Endothelial cell (in vitro differentiated cells): ENCODE measurements at regions not wholly inside any gene's neighbourhood (a gene's known extent, or its start where the extent isn't known, plus 50 kb on each side); places are given as distances from the start of the nearest gene placed in this dataset.

Experiments
- DNase-seq: peaks from one replicate; pipeline ENCODE4 v3.0.0; 2021; ENCODE audit warnings: low spot score
- H3K27ac Mint-ChIP-seq: one replicate; pipeline ENCODE4 v1.8.0; 2021; ENCODE audit warnings: mixed read lengths, inconsistent platforms; ENCODE audit not compliant: unreplicated experiment
- H3K27me3 Mint-ChIP-seq: one replicate; pipeline ENCODE4 v1.8.0; 2021; ENCODE audit warnings: mild to moderate bottlenecking, moderate library complexity, mixed read lengths, inconsistent platforms; ENCODE audit not compliant: unreplicated experiment
- H3K36me3 Mint-ChIP-seq: one replicate; pipeline ENCODE4 v1.8.0; 2021; ENCODE audit warnings: mild to moderate bottlenecking, low read depth, mixed read lengths, inconsistent platforms; ENCODE audit not compliant: unreplicated experiment
- H3K4me1 Mint-ChIP-seq: one replicate; pipeline ENCODE4 v1.8.0; 2021; ENCODE audit warnings: mild to moderate bottlenecking, mixed read lengths, inconsistent platforms; ENCODE audit not compliant: unreplicated experiment
- H3K4me3 Mint-ChIP-seq: one replicate; pipeline ENCODE4 v1.8.0; 2021; ENCODE audit warnings: mild to moderate bottlenecking, mixed read lengths, inconsistent platforms; ENCODE audit not compliant: unreplicated experiment
- H3K9me3 Mint-ChIP-seq: one replicate; pipeline ENCODE4 v1.8.0; 2021; ENCODE audit warnings: mixed read lengths, inconsistent platforms; ENCODE audit not compliant: unreplicated experiment
- TF ChIP-seq, protein P1 (sequence below): fragments of 200-600 bp; sonication (generic); IDR thresholded peaks from one replicate; pipeline ENCODE4 v1.5.0; 2021; ENCODE audit warnings: antibody characterized with exemption; ENCODE audit not compliant: unreplicated experiment

DNA sequence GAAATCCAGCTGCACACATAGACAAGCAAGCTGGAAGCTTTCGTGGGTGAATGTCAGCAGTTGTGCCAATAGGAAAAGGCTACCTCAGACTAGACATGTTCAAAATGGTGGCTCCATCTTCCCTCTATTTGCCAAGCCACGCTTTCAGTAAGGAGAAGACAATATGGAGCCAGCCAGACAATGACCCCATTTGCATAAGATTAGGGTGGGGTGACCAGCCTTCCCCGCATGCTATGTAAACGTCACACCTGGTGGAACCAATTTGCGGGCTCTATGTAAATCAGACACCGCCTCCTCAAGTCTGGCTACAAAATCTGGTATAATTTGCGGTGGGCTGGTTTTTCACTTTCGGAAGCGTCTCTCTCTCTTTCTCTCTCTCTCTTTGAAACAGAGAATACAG, 297.4 kb upstream of the PCDH15 start:
- H3K4me1 Mint-ChIP-seq, result no peaks in the 10 kb centered on the region
- DNase-seq, result no peak
- TF ChIP-seq, protein P1, sequence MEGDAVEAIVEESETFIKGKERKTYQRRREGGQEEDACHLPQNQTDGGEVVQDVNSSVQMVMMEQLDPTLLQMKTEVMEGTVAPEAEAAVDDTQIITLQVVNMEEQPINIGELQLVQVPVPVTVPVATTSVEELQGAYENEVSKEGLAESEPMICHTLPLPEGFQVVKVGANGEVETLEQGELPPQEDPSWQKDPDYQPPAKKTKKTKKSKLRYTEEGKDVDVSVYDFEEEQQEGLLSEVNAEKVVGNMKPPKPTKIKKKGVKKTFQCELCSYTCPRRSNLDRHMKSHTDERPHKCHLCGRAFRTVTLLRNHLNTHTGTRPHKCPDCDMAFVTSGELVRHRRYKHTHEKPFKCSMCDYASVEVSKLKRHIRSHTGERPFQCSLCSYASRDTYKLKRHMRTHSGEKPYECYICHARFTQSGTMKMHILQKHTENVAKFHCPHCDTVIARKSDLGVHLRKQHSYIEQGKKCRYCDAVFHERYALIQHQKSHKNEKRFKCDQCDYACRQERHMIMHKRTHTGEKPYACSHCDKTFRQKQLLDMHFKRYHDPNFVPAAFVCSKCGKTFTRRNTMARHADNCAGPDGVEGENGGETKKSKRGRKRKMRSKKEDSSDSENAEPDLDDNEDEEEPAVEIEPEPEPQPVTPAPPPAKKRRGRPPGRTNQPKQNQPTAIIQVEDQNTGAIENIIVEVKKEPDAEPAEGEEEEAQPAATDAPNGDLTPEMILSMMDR, result no peak
- H3K9me3 Mint-ChIP-seq, result no peaks in the 10 kb centered on the region
- peaks cover 3% of the 10 kb centered on the region for H3K27me3 Mint-ChIP-seq
- no peaks in the 10 kb centered on the region for H3K36me3 Mint-ChIP-seq
- H3K4me3 Mint-ChIP-seq, result no peak overlapping the region
- H3K27ac Mint-ChIP-seq, result no peak overlapping the region

DNA sequence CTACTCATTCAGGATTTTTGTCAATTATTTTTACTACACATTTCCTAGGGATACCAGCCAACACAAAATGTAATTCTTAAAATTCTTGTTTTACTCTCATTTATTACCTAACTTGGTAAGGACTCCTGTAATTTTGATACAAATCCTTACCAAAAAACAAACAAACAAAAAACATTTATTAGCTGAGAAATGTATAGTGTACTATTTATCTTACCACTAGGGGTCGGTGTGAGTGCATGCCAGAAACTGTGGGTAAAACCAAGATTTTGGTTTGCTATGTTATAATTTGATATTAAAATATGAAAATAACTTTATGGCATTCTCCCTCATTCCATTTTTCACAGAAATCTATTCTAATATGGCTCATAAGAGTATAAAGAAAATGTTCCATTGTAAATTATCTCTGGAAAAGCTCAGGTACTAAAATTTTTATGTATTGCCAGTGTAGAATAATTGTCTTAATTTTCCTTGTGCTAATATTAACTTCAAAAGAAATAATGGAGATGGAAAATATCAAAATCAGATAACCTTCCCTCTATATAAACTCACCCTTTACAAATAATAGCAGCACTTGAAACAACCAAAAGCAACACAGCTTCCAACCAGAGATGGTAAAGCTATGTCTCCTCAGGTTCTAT, 290.8 kb upstream of the PCDH15 start:
- H3K27me3 Mint-ChIP-seq, result peaks cover 3% of the 10 kb centered on the region
- H3K9me3 Mint-ChIP-seq, result no peaks in the 10 kb centered on the region
- DNase-seq, result no peak
- no peaks in the 10 kb centered on the region for H3K36me3 Mint-ChIP-seq
- H3K4me1 Mint-ChIP-seq, result peaks cover 5% of the 10 kb centered on the region
- no peak overlapping the region for H3K4me3 Mint-ChIP-seq
- H3K27ac Mint-ChIP-seq, result no peak overlapping the region
- TF ChIP-seq, protein P1, result peak; percentile 92

DNA sequence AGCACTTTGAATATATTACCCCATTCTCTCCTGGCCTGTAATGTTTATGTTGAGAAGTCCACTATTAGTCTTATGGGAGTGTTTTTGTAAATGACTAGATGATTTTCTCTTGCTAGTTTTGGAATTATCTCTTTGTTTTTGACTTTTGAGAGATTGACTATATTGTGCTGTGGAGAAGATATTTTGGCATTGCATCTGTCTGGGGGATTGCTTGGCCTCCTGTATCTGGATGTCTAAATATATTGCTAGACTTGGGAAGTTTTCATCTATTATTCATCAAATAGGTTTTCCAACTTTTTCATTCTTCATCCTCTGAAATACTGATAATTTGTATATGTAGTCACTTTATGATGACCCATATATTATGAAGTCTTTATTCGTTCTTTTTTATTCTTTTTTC, 277.1 kb upstream of the PCDH15 start:
- H3K4me3 Mint-ChIP-seq, result no peak overlapping the region
- no peaks in the 10 kb centered on the region for H3K4me1 Mint-ChIP-seq
- no peaks in the 10 kb centered on the region for H3K36me3 Mint-ChIP-seq
- TF ChIP-seq, protein P1, result no peak
- DNase-seq, result no peak
- H3K9me3 Mint-ChIP-seq, result no peaks in the 10 kb centered on the region
- H3K27me3 Mint-ChIP-seq, result no peaks in the 10 kb centered on the region
- no peak overlapping the region for H3K27ac Mint-ChIP-seq

DNA sequence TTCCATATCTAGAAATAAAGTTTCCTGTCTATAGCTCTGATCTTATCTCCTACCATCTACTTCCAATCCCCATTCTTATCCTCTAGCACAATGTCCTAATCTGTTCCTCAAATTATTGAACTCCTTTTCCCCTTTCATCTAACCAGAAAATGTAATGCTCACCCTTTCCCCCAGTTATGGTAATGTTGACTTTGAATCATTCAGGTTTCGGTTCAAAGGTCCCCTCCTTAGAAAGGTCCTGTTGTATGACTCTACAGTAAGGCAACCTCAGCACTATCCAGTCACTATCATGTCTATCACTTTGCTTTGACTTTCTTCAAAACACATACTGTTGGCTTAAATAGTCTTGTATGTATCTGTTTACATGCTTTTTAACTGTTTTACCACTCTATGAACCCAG, 264.2 kb upstream of the PCDH15 start:
- Mint-ChIP-seq H3K4me3 (no peak overlapping the region), H3K9me3 (no peaks in the 10 kb centered on the region), H3K27me3 (no peaks in the 10 kb centered on the region), H3K36me3 (no peaks in the 10 kb centered on the region), H3K4me1 (no peaks in the 10 kb centered on the region), H3K27ac (no peak overlapping the region)
- TF ChIP-seq, protein P1, result no peak
- DNase-seq, result no peak

DNA sequence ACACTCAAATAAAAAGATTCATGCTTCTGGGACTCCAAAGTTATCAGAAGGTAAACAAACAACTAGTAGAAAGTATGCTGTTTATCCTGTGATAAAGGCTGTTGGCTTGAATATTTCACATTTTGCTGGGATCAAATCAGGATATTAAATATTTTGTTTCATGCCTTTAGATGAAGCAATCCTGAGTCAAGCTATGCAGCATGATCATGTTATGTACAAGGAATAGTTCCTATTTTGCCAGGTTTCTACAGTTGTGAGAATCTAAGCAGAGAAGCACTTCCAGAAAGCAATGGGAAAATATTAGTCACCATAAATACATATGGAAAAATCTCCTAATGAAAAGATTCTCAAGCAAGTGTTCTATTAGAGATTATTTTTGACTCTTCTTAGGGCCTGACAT, 262.8 kb upstream of the PCDH15 start:
- Mint-ChIP-seq H3K4me1 (no peaks in the 10 kb centered on the region), H3K4me3 (no peak overlapping the region), H3K36me3 (no peaks in the 10 kb centered on the region), H3K9me3 (no peaks in the 10 kb centered on the region), H3K27me3 (no peaks in the 10 kb centered on the region), H3K27ac (no peak overlapping the region)
- no peak for DNase-seq
- TF ChIP-seq, protein P1, result no peak
